ENCODE measurements at regions not wholly inside any gene's neighbourhood (a gene's known extent, or its start where the extent isn't known, plus 50 kb on each side); places are given as distances from the start of the nearest gene placed in this dataset.

- TF ChIP-seq CTCF (IDR thresholded peaks at IDR 0.05) = no peak
- TF ChIP-seq POLR2A (IDR thresholded peaks at IDR 0.05) = no peak
- TF ChIP-seq POLR2AphosphoS5 (IDR thresholded peaks at IDR 0.05; ENCODE audit: insufficient read depth in 1 of 2, low read depth in 1 of 2) = no peak
Observed at GRCh38 chr2:495745-496275, 181.4 kb downstream of the TMEM18 start.

Data from vagina (tissue), 2 donors.